ENCODE measurements at regions not wholly inside any gene's neighbourhood (a gene's known extent, or its start where the extent isn't known, plus 50 kb on each side); places are given as distances from the start of the nearest gene placed in this dataset.
A peak's percentile ranks its signal among the peaks of the same experiment; 100 is the strongest.

GRCh38 chr14:51448831-51449670 is 202.7 kb upstream of the FRMD6 start:
- no peaks in the 10 kb centered on the region for H3K27me3 ChIP-seq (ENCODE audit: control insufficient read depth, insufficient read depth, low read length)
- no peaks in the 10 kb centered on the region for H3K9me3 ChIP-seq (replicated peaks; ENCODE audit: low read length)
- H3K4me2 ChIP-seq (ENCODE audit: low read length), result no peak overlapping the region
- no peaks in the 10 kb centered on the region for H3K36me3 ChIP-seq (ENCODE audit: insufficient read depth, low read length)
- H3K4me1 ChIP-seq (ENCODE audit: control insufficient read depth, insufficient read depth, low read length), result peaks cover 31% of the 10 kb centered on the region
- H3K9ac ChIP-seq (ENCODE audit: low read depth, low read length), result no peak overlapping the region
- H3K4me3 ChIP-seq (ENCODE audit: low read length), result no peak overlapping the region

GRCh38 chr14:51449681-51450080 is 202.0 kb upstream of the FRMD6 start:
- H3K4me2 ChIP-seq (ENCODE audit: low read length), result no peak overlapping the region
- H3K4me3 ChIP-seq (ENCODE audit: low read length), result no peak overlapping the region
- H3K4me1 ChIP-seq (ENCODE audit: control insufficient read depth, insufficient read depth, low read length), result peaks cover 31% of the 10 kb centered on the region
- no peaks in the 10 kb centered on the region for H3K9me3 ChIP-seq (replicated peaks; ENCODE audit: low read length)
- H3K36me3 ChIP-seq (ENCODE audit: insufficient read depth, low read length), result no peaks in the 10 kb centered on the region
- no peaks in the 10 kb centered on the region for H3K27me3 ChIP-seq (ENCODE audit: control insufficient read depth, insufficient read depth, low read length)
- no peak overlapping the region for H3K9ac ChIP-seq (ENCODE audit: low read depth, low read length)

- Histone ChIP-seq H3K9me3 (replicated peaks; ENCODE audit: low read length) (no peaks in the 10 kb centered on the region), H3K4me1 (ENCODE audit: control insufficient read depth, insufficient read depth, low read length) (peaks cover 42% of the 10 kb centered on the region), H3K27me3 (ENCODE audit: control insufficient read depth, insufficient read depth, low read length) (no peaks in the 10 kb centered on the region), H3K36me3 (ENCODE audit: insufficient read depth, low read length) (no peaks in the 10 kb centered on the region), H3K4me2 (ENCODE audit: low read length) (no peak overlapping the region), H3K9ac (ENCODE audit: low read depth, low read length) (no peak overlapping the region), H3K4me3 (ENCODE audit: low read length) (no peak overlapping the region)
These were observed 200.1 kb upstream of the FRMD6 start for GRCh38 chr14:51451561-51451960.

- Histone ChIP-seq H3K4me2 (ENCODE audit: low read length) (peak overlapping the region; percentile 54), H3K4me3 (ENCODE audit: low read length) (no peak overlapping the region), H3K9ac (ENCODE audit: low read depth, low read length) (peak overlapping the region; percentile 52), H3K9me3 (replicated peaks; ENCODE audit: low read length) (no peaks in the 10 kb centered on the region), H3K27me3 (ENCODE audit: control insufficient read depth, insufficient read depth, low read length) (no peaks in the 10 kb centered on the region), H3K36me3 (ENCODE audit: insufficient read depth, low read length) (no peaks in the 10 kb centered on the region), H3K4me1 (ENCODE audit: control insufficient read depth, insufficient read depth, low read length) (peaks cover 51% of the 10 kb centered on the region)
These were observed 197.8 kb upstream of the FRMD6 start for GRCh38 chr14:51453869-51454268.

- peak overlapping the region; percentile 54 for H3K4me2 ChIP-seq (ENCODE audit: low read length)
- peak overlapping the region; percentile 52 for H3K9ac ChIP-seq (ENCODE audit: low read depth, low read length)
- no peaks in the 10 kb centered on the region for H3K27me3 ChIP-seq (ENCODE audit: control insufficient read depth, insufficient read depth, low read length)
- H3K4me3 ChIP-seq (ENCODE audit: low read length), result no peak overlapping the region
- H3K9me3 ChIP-seq (replicated peaks; ENCODE audit: low read length), result no peaks in the 10 kb centered on the region
- H3K36me3 ChIP-seq (ENCODE audit: insufficient read depth, low read length), result no peaks in the 10 kb centered on the region
- peaks cover 51% of the 10 kb centered on the region for H3K4me1 ChIP-seq (ENCODE audit: control insufficient read depth, insufficient read depth, low read length)
These were observed 197.4 kb upstream of the FRMD6 start for GRCh38 chr14:51454351-51454750.

GRCh38 chr14:51455041-51455835 is 196.5 kb upstream of the FRMD6 start:
- Histone ChIP-seq H3K9ac (ENCODE audit: low read depth, low read length) (no peak overlapping the region), H3K36me3 (ENCODE audit: insufficient read depth, low read length) (no peaks in the 10 kb centered on the region), H3K4me1 (ENCODE audit: control insufficient read depth, insufficient read depth, low read length) (peaks cover 56% of the 10 kb centered on the region), H3K9me3 (replicated peaks; ENCODE audit: low read length) (no peaks in the 10 kb centered on the region), H3K4me2 (ENCODE audit: low read length) (no peak overlapping the region), H3K27me3 (ENCODE audit: control insufficient read depth, insufficient read depth, low read length) (no peaks in the 10 kb centered on the region), H3K4me3 (ENCODE audit: low read length) (no peak overlapping the region)

- H3K9ac ChIP-seq (ENCODE audit: low read depth, low read length), result no peak overlapping the region
- peak overlapping the region; percentile 40 for H3K4me2 ChIP-seq (ENCODE audit: low read length)
- H3K9me3 ChIP-seq (replicated peaks; ENCODE audit: low read length), result no peaks in the 10 kb centered on the region
- H3K4me3 ChIP-seq (ENCODE audit: low read length), result no peak overlapping the region
- H3K36me3 ChIP-seq (ENCODE audit: insufficient read depth, low read length), result no peaks in the 10 kb centered on the region
- H3K27me3 ChIP-seq (ENCODE audit: control insufficient read depth, insufficient read depth, low read length), result no peaks in the 10 kb centered on the region
- peaks cover 57% of the 10 kb centered on the region for H3K4me1 ChIP-seq (ENCODE audit: control insufficient read depth, insufficient read depth, low read length)
These were observed 193.7 kb upstream of the FRMD6 start for GRCh38 chr14:51457843-51458562.

- Histone ChIP-seq H3K9me3 (replicated peaks; ENCODE audit: low read length) (no peaks in the 10 kb centered on the region), H3K4me2 (ENCODE audit: low read length) (peak overlapping the region; percentile 53), H3K4me3 (ENCODE audit: low read length) (peak overlapping the region; percentile 0), H3K36me3 (ENCODE audit: insufficient read depth, low read length) (no peaks in the 10 kb centered on the region), H3K4me1 (ENCODE audit: control insufficient read depth, insufficient read depth, low read length) (peaks cover 51% of the 10 kb centered on the region), H3K27me3 (ENCODE audit: control insufficient read depth, insufficient read depth, low read length) (no peaks in the 10 kb centered on the region), H3K9ac (ENCODE audit: low read depth, low read length) (peak overlapping the region; percentile 37)
These were observed 193.2 kb upstream of the FRMD6 start for GRCh38 chr14:51458563-51458955.

- peaks cover 37% of the 10 kb centered on the region for H3K4me1 ChIP-seq (ENCODE audit: control insufficient read depth, insufficient read depth, low read length)
- H3K4me3 ChIP-seq (ENCODE audit: low read length), result no peak overlapping the region
- no peaks in the 10 kb centered on the region for H3K36me3 ChIP-seq (ENCODE audit: insufficient read depth, low read length)
- H3K9me3 ChIP-seq (replicated peaks; ENCODE audit: low read length), result no peaks in the 10 kb centered on the region
- H3K9ac ChIP-seq (ENCODE audit: low read depth, low read length), result no peak overlapping the region
- no peak overlapping the region for H3K4me2 ChIP-seq (ENCODE audit: low read length)
- H3K27me3 ChIP-seq (ENCODE audit: control insufficient read depth, insufficient read depth, low read length), result no peaks in the 10 kb centered on the region
These were observed 191.7 kb upstream of the FRMD6 start for GRCh38 chr14:51460011-51460410.

- Histone ChIP-seq H3K36me3 (ENCODE audit: insufficient read depth, low read length) (no peaks in the 10 kb centered on the region), H3K27me3 (ENCODE audit: control insufficient read depth, insufficient read depth, low read length) (no peaks in the 10 kb centered on the region), H3K4me1 (ENCODE audit: control insufficient read depth, insufficient read depth, low read length) (peaks cover 28% of the 10 kb centered on the region), H3K9me3 (replicated peaks; ENCODE audit: low read length) (no peaks in the 10 kb centered on the region), H3K4me2 (ENCODE audit: low read length) (no peak overlapping the region), H3K4me3 (ENCODE audit: low read length) (no peak overlapping the region), H3K9ac (ENCODE audit: low read depth, low read length) (no peak overlapping the region)
These were observed 189.5 kb upstream of the FRMD6 start for GRCh38 chr14:51462182-51462581.

GRCh38 chr14:51462706-51463105 is 189.0 kb upstream of the FRMD6 start:
- no peak overlapping the region for H3K4me2 ChIP-seq (ENCODE audit: low read length)
- H3K27me3 ChIP-seq (ENCODE audit: control insufficient read depth, insufficient read depth, low read length), result no peaks in the 10 kb centered on the region
- H3K9ac ChIP-seq (ENCODE audit: low read depth, low read length), result no peak overlapping the region
- no peak overlapping the region for H3K4me3 ChIP-seq (ENCODE audit: low read length)
- no peaks in the 10 kb centered on the region for H3K36me3 ChIP-seq (ENCODE audit: insufficient read depth, low read length)
- H3K9me3 ChIP-seq (replicated peaks; ENCODE audit: low read length), result no peaks in the 10 kb centered on the region
- H3K4me1 ChIP-seq (ENCODE audit: control insufficient read depth, insufficient read depth, low read length), result peaks cover 22% of the 10 kb centered on the region
